Keratinocyte (primary cell): ENCODE measurements at regions not wholly inside any gene's neighbourhood (a gene's known extent, or its start where the extent isn't known, plus 50 kb on each side); places are given as distances from the start of the nearest gene placed in this dataset.

ENCODE experiments used
- DNase-seq: peaks from one replicate; pipeline ENCODE4 v3.0.0-alpha.2; 2011; ENCODE audit warnings: low read depth, missing footprints, low spot score
- FAIRE-seq: peaks from 2 replicates; lab custom pipeline; 2011; peaks lifted over from hg19 to GRCh38; lab: Jason Lieb, UNC
- H2AFZ ChIP-seq: 2 replicates; pipeline ENCODE4 v1.6.0; 2012; ENCODE audit warnings: low read length, control low read depth, inconsistent platforms; ENCODE audit not compliant: control insufficient read depth
- H3K27ac ChIP-seq: 2 replicates; pipeline ENCODE4 v1.5.1; 2011; ENCODE audit warnings: low read length; ENCODE audit not compliant: control insufficient read depth, insufficient read depth
- H3K27me3 ChIP-seq: 3 replicates; pipeline ENCODE4 v1.6.0; 2011; ENCODE audit warnings: low read length; ENCODE audit not compliant: control insufficient read depth, insufficient read depth; ENCODE audit errors: extremely low read depth
- H3K36me3 ChIP-seq, 2 experiments: 2 replicates in 1 of 2; 3 replicates in 1 of 2; pipeline ENCODE4 v1.5.1; 2011; ENCODE audit warnings: low read length in 2 of 2, mild to moderate bottlenecking in 1 of 2; ENCODE audit not compliant: control insufficient read depth in 2 of 2, insufficient read depth in 2 of 2; ENCODE audit errors: extremely low read depth in 1 of 2
- H3K4me1 ChIP-seq: 3 replicates; pipeline ENCODE4 v1.5.1; 2011; ENCODE audit warnings: low read length; ENCODE audit not compliant: control insufficient read depth, insufficient read depth; ENCODE audit errors: extremely low read depth
- H3K4me2 ChIP-seq: 3 replicates; pipeline ENCODE4 v1.6.0; 2011; ENCODE audit warnings: low read depth, low read length; ENCODE audit not compliant: control insufficient read depth, insufficient read depth; ENCODE audit errors: extremely low read depth
- H3K4me3 ChIP-seq, 3 experiments: fragments of 200-600 bp in 1 of 3; sonication (generic) in 1 of 3; 2 replicates in 2 of 3; 3 replicates in 1 of 3; pipeline ENCODE4 v1.5.1; 2011 to 2016; ENCODE audit warnings: low read length in 3 of 3, mild to moderate bottlenecking in 3 of 3, control low read depth in 2 of 3, inconsistent platforms in 1 of 3, low read depth in 1 of 3, mixed read lengths in 1 of 3, mixed run types in 1 of 3, moderate library complexity in 1 of 3; ENCODE audit not compliant: control insufficient read depth in 2 of 3, insufficient read depth in 2 of 3; ENCODE audit errors: extremely low read depth in 1 of 3
- H3K79me2 ChIP-seq: 2 replicates; pipeline ENCODE4 v1.6.0; 2012; ENCODE audit warnings: low read length; ENCODE audit not compliant: control insufficient read depth, insufficient read depth
- H3K9ac ChIP-seq: 3 replicates; pipeline ENCODE4 v1.6.0; 2011; ENCODE audit warnings: low read length; ENCODE audit not compliant: control insufficient read depth, insufficient read depth; ENCODE audit errors: extremely low read depth
- H3K9me1 ChIP-seq: 3 replicates; pipeline ENCODE4 v1.6.0; 2011; ENCODE audit warnings: low read length; ENCODE audit not compliant: control insufficient read depth, insufficient read depth; ENCODE audit errors: extremely low read depth
- H3K9me3 ChIP-seq: 2 replicates; pipeline ENCODE4 v1.5.1; 2012; ENCODE audit warnings: low read depth, low read length; ENCODE audit not compliant: control insufficient read depth
- H4K20me1 ChIP-seq: 3 replicates; pipeline ENCODE4 v1.6.0; 2011; ENCODE audit warnings: low read length; ENCODE audit not compliant: control insufficient read depth, insufficient read depth; ENCODE audit errors: extremely low read depth
- EZH2 ChIP-seq: IDR thresholded peaks from one replicate; pipeline ENCODE4 v1.6.1; 2012; ENCODE audit warnings: inconsistent platforms, mild to moderate bottlenecking, low read length, moderate library complexity
- dilution Hi-C: fragments of 300-500 bp; cut with MboI; formaldehyde crosslinking; loops from one replicate; pipeline ENCODE4 v1.7.0; 2020; ENCODE audit warnings: low sequenced_read_pairs; ENCODE audit not compliant: extremely low pct_ligation_motif_present
- TF ChIP-seq, protein P1 (sequence below), 3 experiments: IDR thresholded peaks in 1 of 3; conservative IDR thresholded peaks in 1 of 3; optimal IDR thresholded peaks in 1 of 3; 2 replicates in 2 of 3; 3 replicates in 1 of 3; pipeline versions ENCODE3 to v1.5.1; 2011; ENCODE audit warnings: low read length in 3 of 3, mild to moderate bottlenecking in 3 of 3, moderate library complexity in 2 of 3, control low read depth in 1 of 3, inconsistent platforms in 1 of 3; ENCODE audit not compliant: insufficient read depth in 2 of 3; ENCODE audit errors: extremely low read depth in 1 of 3

DNA sequence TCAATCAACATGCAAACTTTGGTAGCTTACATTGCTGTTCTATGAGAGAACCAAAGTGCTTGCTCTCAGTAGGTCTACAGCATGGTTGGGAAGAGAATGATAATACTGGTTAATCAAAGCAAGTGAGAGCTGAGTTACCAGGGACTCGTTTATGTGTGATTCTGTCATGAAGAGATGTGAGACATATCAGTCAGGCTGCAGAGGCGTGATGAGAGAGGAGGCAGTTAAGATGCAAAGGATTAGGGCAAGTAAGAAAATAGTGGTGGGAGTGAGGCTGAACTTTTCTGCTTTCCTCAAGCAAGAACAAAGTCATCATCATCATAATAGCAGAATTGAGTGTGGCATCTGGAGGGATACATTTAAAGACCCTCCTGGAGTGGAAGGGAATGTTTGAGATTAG is 86.5 kb downstream of the RPS12 start:
- dilution Hi-C loops = no loop called here
- FAIRE-seq = no peak
- Histone ChIP-seq H3K27ac (no peak overlapping the region), H3K27me3 (no peaks in the 10 kb centered on the region), H3K36me3 (no peaks in the 10 kb centered on the region), H3K4me3 (no peak overlapping the region), H3K4me2 (no peak overlapping the region), H3K9ac (no peak overlapping the region), H4K20me1 (no peaks in the 10 kb centered on the region), H3K9me1 (no peaks in the 10 kb centered on the region), H3K9me3 (no peaks in the 10 kb centered on the region), H2AFZ (no peak overlapping the region), H3K4me1 (no peaks in the 10 kb centered on the region), H3K79me2 (no peaks in the 10 kb centered on the region)
- DNase-seq = no peak
- TF ChIP-seq EZH2 = no peak
- TF ChIP-seq, protein P1, sequence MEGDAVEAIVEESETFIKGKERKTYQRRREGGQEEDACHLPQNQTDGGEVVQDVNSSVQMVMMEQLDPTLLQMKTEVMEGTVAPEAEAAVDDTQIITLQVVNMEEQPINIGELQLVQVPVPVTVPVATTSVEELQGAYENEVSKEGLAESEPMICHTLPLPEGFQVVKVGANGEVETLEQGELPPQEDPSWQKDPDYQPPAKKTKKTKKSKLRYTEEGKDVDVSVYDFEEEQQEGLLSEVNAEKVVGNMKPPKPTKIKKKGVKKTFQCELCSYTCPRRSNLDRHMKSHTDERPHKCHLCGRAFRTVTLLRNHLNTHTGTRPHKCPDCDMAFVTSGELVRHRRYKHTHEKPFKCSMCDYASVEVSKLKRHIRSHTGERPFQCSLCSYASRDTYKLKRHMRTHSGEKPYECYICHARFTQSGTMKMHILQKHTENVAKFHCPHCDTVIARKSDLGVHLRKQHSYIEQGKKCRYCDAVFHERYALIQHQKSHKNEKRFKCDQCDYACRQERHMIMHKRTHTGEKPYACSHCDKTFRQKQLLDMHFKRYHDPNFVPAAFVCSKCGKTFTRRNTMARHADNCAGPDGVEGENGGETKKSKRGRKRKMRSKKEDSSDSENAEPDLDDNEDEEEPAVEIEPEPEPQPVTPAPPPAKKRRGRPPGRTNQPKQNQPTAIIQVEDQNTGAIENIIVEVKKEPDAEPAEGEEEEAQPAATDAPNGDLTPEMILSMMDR (optimal IDR thresholded peaks at IDR 0.05 in 1 of 3, IDR thresholded peaks at IDR 0.05 in 1 of 3, conservative IDR thresholded peaks at IDR 0.05 in 1 of 3; ENCODE audit: extremely low read depth in 1 of 3, insufficient read depth in 2 of 3, low read length in 3 of 3) = no peak

DNA sequence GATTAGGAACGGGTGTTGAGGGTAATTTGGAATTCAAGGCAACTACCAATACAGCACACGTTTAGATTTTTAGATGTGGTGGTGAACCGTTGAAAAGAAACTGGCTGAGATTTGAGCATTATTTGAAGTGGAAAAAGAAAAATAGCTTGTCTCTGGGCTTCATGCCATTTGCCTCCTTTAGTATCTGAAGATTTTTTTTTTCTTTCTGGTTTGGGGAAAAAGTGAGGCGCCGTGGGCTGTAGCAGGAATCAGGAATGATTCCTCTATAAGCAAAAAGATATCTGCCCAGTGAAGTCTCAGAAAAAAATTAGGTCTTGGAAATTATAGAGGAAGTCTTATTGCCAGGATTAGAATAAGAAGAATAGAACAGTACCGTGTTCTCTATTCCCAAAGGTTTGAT is 88.5 kb downstream of the RPS12 start:
- no peaks in the 10 kb centered on the region for H3K36me3 ChIP-seq
- no peaks in the 10 kb centered on the region for H3K79me2 ChIP-seq
- FAIRE-seq = no peak
- no peak overlapping the region for H3K4me2 ChIP-seq
- H3K9me1 ChIP-seq = no peaks in the 10 kb centered on the region
- no peak overlapping the region for H3K27ac ChIP-seq
- dilution Hi-C loops = no loop called here
- TF ChIP-seq, protein P1 (optimal IDR thresholded peaks at IDR 0.05 in 1 of 3, IDR thresholded peaks at IDR 0.05 in 1 of 3, conservative IDR thresholded peaks at IDR 0.05 in 1 of 3; ENCODE audit: extremely low read depth in 1 of 3, insufficient read depth in 2 of 3, low read length in 3 of 3) = no peak
- no peak for TF ChIP-seq EZH2
- no peak for DNase-seq
- no peaks in the 10 kb centered on the region for H3K9me3 ChIP-seq
- no peak overlapping the region for H3K9ac ChIP-seq
- no peaks in the 10 kb centered on the region for H3K27me3 ChIP-seq
- H4K20me1 ChIP-seq = no peaks in the 10 kb centered on the region
- H3K4me3 ChIP-seq = no peak overlapping the region
- H3K4me1 ChIP-seq = no peaks in the 10 kb centered on the region
- H2AFZ ChIP-seq = no peak overlapping the region
